ENCODE measurements at regions not wholly inside any gene's neighbourhood (a gene's known extent, or its start where the extent isn't known, plus 50 kb on each side); places are given as distances from the start of the nearest gene placed in this dataset.

GRCh38 chr11:44404736-44405395 is 94.9 kb upstream of the ALX4 start:
- ATAC-seq (ENCODE audit: low read depth), result no peak
- ChIA-PET POLR2A (no interaction called here), CTCF (no interaction called here)
- Histone ChIP-seq H3K27ac (ENCODE audit: low read length in 2 of 2) (no peak overlapping the region), H3K79me2 (ENCODE audit: control insufficient read depth, insufficient read depth, low read length) (no peaks in the 10 kb centered on the region), H3K4me1 (ENCODE audit: control insufficient read depth in 2 of 2, insufficient read depth in 2 of 2, low read length in 2 of 2) (no peaks in the 10 kb centered on the region), H3K27me3 (replicated peaks in 1 of 4; ENCODE audit: control extremely low read depth in 1 of 4, control insufficient read depth in 3 of 4, insufficient read depth in 4 of 4, low read length in 3 of 4) (peaks cover 0 to 3% (median under 1%) of the 10 kb centered on the region in 4 experiments), H3K9me3 (ENCODE audit: control extremely low read depth in 1 of 3, control insufficient read depth in 2 of 3, insufficient read depth in 1 of 3, low read length in 2 of 3) (peaks cover 0 to 2% (median 0%) of the 10 kb centered on the region in 3 donors), H3K9ac (ENCODE audit: low read length) (no peak overlapping the region), H3K4me3 (ENCODE audit: control extremely low read depth in 1 of 5, extremely low read depth in 1 of 5, insufficient read depth in 1 of 5, low read depth in 2 of 5, low read length in 4 of 5) (no peak overlapping the region), H2AFZ (ENCODE audit: insufficient read depth, low read depth, low read length, poor library complexity, severe bottlenecking) (no peak overlapping the region), H4K20me1 (ENCODE audit: control insufficient read depth, insufficient read depth, low read length, poor library complexity, severe bottlenecking) (no peaks in the 10 kb centered on the region), H3K4me2 (replicated peaks; ENCODE audit: low read depth, low read length, poor library complexity, severe bottlenecking) (no peak overlapping the region), H3K36me3 (replicated peaks in 1 of 2; ENCODE audit: control extremely low read depth in 1 of 2, control insufficient read depth in 1 of 2, extremely low read depth in 1 of 2, insufficient read depth in 2 of 2, low read length in 1 of 2) (no peaks in the 10 kb centered on the region)
- no peak for TF ChIP-seq EZH2 (IDR thresholded peaks at IDR 0.05; ENCODE audit: borderline replicate concordance, insufficient read depth, low read depth, low read length, poor library complexity, severe bottlenecking)
- TF ChIP-seq, protein P1, sequence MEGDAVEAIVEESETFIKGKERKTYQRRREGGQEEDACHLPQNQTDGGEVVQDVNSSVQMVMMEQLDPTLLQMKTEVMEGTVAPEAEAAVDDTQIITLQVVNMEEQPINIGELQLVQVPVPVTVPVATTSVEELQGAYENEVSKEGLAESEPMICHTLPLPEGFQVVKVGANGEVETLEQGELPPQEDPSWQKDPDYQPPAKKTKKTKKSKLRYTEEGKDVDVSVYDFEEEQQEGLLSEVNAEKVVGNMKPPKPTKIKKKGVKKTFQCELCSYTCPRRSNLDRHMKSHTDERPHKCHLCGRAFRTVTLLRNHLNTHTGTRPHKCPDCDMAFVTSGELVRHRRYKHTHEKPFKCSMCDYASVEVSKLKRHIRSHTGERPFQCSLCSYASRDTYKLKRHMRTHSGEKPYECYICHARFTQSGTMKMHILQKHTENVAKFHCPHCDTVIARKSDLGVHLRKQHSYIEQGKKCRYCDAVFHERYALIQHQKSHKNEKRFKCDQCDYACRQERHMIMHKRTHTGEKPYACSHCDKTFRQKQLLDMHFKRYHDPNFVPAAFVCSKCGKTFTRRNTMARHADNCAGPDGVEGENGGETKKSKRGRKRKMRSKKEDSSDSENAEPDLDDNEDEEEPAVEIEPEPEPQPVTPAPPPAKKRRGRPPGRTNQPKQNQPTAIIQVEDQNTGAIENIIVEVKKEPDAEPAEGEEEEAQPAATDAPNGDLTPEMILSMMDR (IDR thresholded peaks at IDR 0.05), result no peak
- Mint-ChIP-seq H3K9me3 (ENCODE audit: insufficient read depth) (no peaks in the 10 kb centered on the region), H3K27ac (no peak overlapping the region), H3K4me3 (no peak overlapping the region), H3K27me3 (peaks cover 52% of the 10 kb centered on the region), H3K4me1 (peaks cover 9% of the 10 kb centered on the region)
- 83% methylated on average over 5 of the region's 10 CpGs for WGBS (ENCODE audit: insufficient coverage)
- intact Hi-C loops (cut with micrococcal nuclease), result no loop called here
- no peak for DNase-seq

GRCh38 chr11:44407211-44407996 is 97.5 kb upstream of the ALX4 start:
- H3K4me3 Mint-ChIP-seq, result no peak overlapping the region
- DNase-seq (no peak), ATAC-seq (ENCODE audit: low read depth) (no peak)
- intact Hi-C loops (cut with micrococcal nuclease), result no loop called here
- peaks cover 0 to 9% (median 1%) of the 10 kb centered on the region in 4 experiments for H3K27me3 ChIP-seq (replicated peaks in 1 of 4; ENCODE audit: control extremely low read depth in 1 of 4, control insufficient read depth in 3 of 4, insufficient read depth in 4 of 4, low read length in 3 of 4)
- H3K4me3 ChIP-seq (ENCODE audit: control extremely low read depth in 1 of 5, extremely low read depth in 1 of 5, insufficient read depth in 1 of 5, low read depth in 2 of 5, low read length in 4 of 5), result no peak overlapping the region
- H3K9ac ChIP-seq (ENCODE audit: low read length), result no peak overlapping the region
- H4K20me1 ChIP-seq (ENCODE audit: control insufficient read depth, insufficient read depth, low read length, poor library complexity, severe bottlenecking), result no peaks in the 10 kb centered on the region
- no peaks in the 10 kb centered on the region for H3K79me2 ChIP-seq (ENCODE audit: control insufficient read depth, insufficient read depth, low read length)
- H3K4me2 ChIP-seq (replicated peaks; ENCODE audit: low read depth, low read length, poor library complexity, severe bottlenecking), result no peak overlapping the region
- no peak overlapping the region for H2AFZ ChIP-seq (ENCODE audit: insufficient read depth, low read depth, low read length, poor library complexity, severe bottlenecking)
- H3K27me3 Mint-ChIP-seq, result peaks cover 61% of the 10 kb centered on the region
- ChIA-PET CTCF (no interaction called here), POLR2A (no interaction called here)
- H3K9me3 Mint-ChIP-seq (ENCODE audit: insufficient read depth), result no peaks in the 10 kb centered on the region
- no peaks in the 10 kb centered on the region for H3K36me3 ChIP-seq (replicated peaks in 1 of 2; ENCODE audit: control extremely low read depth in 1 of 2, control insufficient read depth in 1 of 2, extremely low read depth in 1 of 2, insufficient read depth in 2 of 2, low read length in 1 of 2)
- H3K4me1 Mint-ChIP-seq, result peaks cover 6% of the 10 kb centered on the region
- no peak overlapping the region for H3K27ac Mint-ChIP-seq
- no peak overlapping the region for H3K27ac ChIP-seq (ENCODE audit: low read length in 2 of 2)
- peaks cover 0 to 3% (median 0%) of the 10 kb centered on the region in 3 donors for H3K9me3 ChIP-seq (ENCODE audit: control extremely low read depth in 1 of 3, control insufficient read depth in 2 of 3, insufficient read depth in 1 of 3, low read length in 2 of 3)
- TF ChIP-seq, protein P1 (IDR thresholded peaks at IDR 0.05), result no peak
- TF ChIP-seq EZH2 (IDR thresholded peaks at IDR 0.05; ENCODE audit: borderline replicate concordance, insufficient read depth, low read depth, low read length, poor library complexity, severe bottlenecking), result no peak
- 68% methylated on average over 6 of the region's 7 CpGs for WGBS (ENCODE audit: insufficient coverage)
- no peaks in the 10 kb centered on the region for H3K4me1 ChIP-seq (ENCODE audit: control insufficient read depth in 2 of 2, insufficient read depth in 2 of 2, low read length in 2 of 2)
